SK-N-SH (cell line): ENCODE measurements at regions not wholly inside any gene's neighbourhood (a gene's known extent, or its start where the extent isn't known, plus 50 kb on each side); places are given as distances from the start of the nearest gene placed in this dataset.
A peak's percentile ranks its signal among the peaks of the same experiment; 100 is the strongest.

Experiments
- CTCF ChIA-PET: fragments of 300-600, 350-600 bp; formaldehyde crosslinking; extraction: SDS; loops from one replicate; lab custom pipeline; 2021; lab: Yijun Ruan, JAX
- POLR2A ChIA-PET: fragments of 350-600 bp; sonication (Branson Sonifier 250); formaldehyde crosslinking; extraction: SDS; loops from one replicate; lab custom pipeline; 2020; ENCODE audit warnings: antibody characterized with exemption, inconsistent platforms; lab: Yijun Ruan, JAX
- DNase-seq: peaks from one replicate; pipeline ENCODE4 v3.0.0; 2012
- H2AFZ ChIP-seq: fragments of 200-600 bp; sonication (generic); 2 replicates; pipeline ENCODE4 v1.8.1; 2016; ENCODE audit warnings: antibody characterized with exemption, mild to moderate bottlenecking, low read depth
- H3F3A ChIP-seq: fragments of 200-600 bp; sonication (generic); replicated peaks from 2 replicates; pipeline ENCODE3; 2016; ENCODE audit warnings: antibody characterized with exemption, mild to moderate bottlenecking; ENCODE audit not compliant: insufficient read depth
- H3K27ac ChIP-seq, 2 experiments: fragments of 200-500 bp in 1 of 2; fragments of 200-600 bp in 1 of 2; sonication (Bioruptor generic) in 1 of 2; sonication (generic), shearing (Covaris generic) in 1 of 2; 2 replicates each; pipeline versions ENCODE4 v1.5.1 to v1.6.1; 2014 to 2016; ENCODE audit warnings: low read depth in 2 of 2, inconsistent platforms in 1 of 2, low read length in 1 of 2, mild to moderate bottlenecking in 1 of 2, mixed read lengths in 1 of 2
- H3K27me3 ChIP-seq: fragments of 200-600 bp; sonication (generic), shearing (Covaris generic); 2 replicates; pipeline ENCODE4 v1.6.1; 2016; ENCODE audit warnings: mixed run types; ENCODE audit not compliant: insufficient read depth
- H3K36me3 ChIP-seq, 2 experiments: fragments of 200-500 bp in 1 of 2; fragments of 200-600 bp in 1 of 2; sonication (Bioruptor generic) in 1 of 2; sonication (generic) in 1 of 2; replicated peaks in 1 of 2; 2 replicates each; pipeline versions ENCODE3 to v1.5.1; 2014 to 2016; ENCODE audit warnings: low read length in 1 of 2, mild to moderate bottlenecking in 1 of 2; ENCODE audit not compliant: insufficient read depth in 2 of 2, control insufficient read depth in 1 of 2
- H3K4me1 ChIP-seq, 2 experiments: fragments of 200-500 bp in 1 of 2; fragments of 200-600 bp in 1 of 2; sonication (Bioruptor generic) in 1 of 2; sonication (generic), shearing (Covaris generic) in 1 of 2; 2 replicates each; pipeline versions ENCODE4 v1.5.1 to v1.6.1; 2014 to 2016; ENCODE audit warnings: low read depth in 1 of 2, low read length in 1 of 2, mixed run types in 1 of 2; ENCODE audit not compliant: insufficient read depth in 2 of 2, control insufficient read depth in 1 of 2
- H3K4me2 ChIP-seq: fragments of 200-600 bp; sonication (generic), shearing (Covaris generic); 2 replicates; pipeline ENCODE4 v1.6.1; 2017; ENCODE audit warnings: mixed run types
- H3K4me3 ChIP-seq, 2 experiments: fragments of 200-500 bp in 1 of 2; fragments of 200-600 bp in 1 of 2; sonication (Bioruptor generic) in 1 of 2; sonication (generic), shearing (Covaris generic) in 1 of 2; 2 replicates each; pipeline versions ENCODE4 v1.5.1 to v1.8.1; 2014 to 2016; ENCODE audit warnings: low read depth in 2 of 2, inconsistent platforms in 1 of 2, low read length in 1 of 2, mild to moderate bottlenecking in 1 of 2, mixed read lengths in 1 of 2, moderate library complexity in 1 of 2
- H3K79me2 ChIP-seq: fragments of 200-600 bp; sonication (generic); 2 replicates; pipeline ENCODE4 v1.8.1; 2017; ENCODE audit warnings: mild to moderate bottlenecking; ENCODE audit not compliant: insufficient read depth
- H3K9ac ChIP-seq: fragments of 200-600 bp; sonication (generic); 2 replicates; pipeline ENCODE4 v1.6.1; 2017; ENCODE audit warnings: mixed run types
- H3K9me2 ChIP-seq: fragments of 200-600 bp; sonication (generic); 2 replicates; pipeline ENCODE4 v1.6.1; 2017; ENCODE audit warnings: mixed run types
- H3K9me3 ChIP-seq: fragments of 200-600 bp; sonication (generic); 2 replicates; pipeline ENCODE4 v1.6.1; 2017; ENCODE audit warnings: mixed run types, mild to moderate bottlenecking, moderate library complexity
- H4K20me1 ChIP-seq: fragments of 200-600 bp; sonication (generic); 2 replicates; pipeline ENCODE4 v1.6.1; 2017; ENCODE audit warnings: mild to moderate bottlenecking, mixed run types; ENCODE audit not compliant: insufficient read depth
- CHD2 ChIP-seq: fragments of 150-350 bp; IDR thresholded peaks from 2 replicates; pipeline ENCODE4 v1.6.1; 2018; ENCODE audit warnings: low read length; ENCODE audit not compliant: partially characterized antibody
- ELF1 ChIP-seq: IDR thresholded peaks from 2 replicates; pipeline ENCODE4 v1.4.0; 2012
- EZH2phosphoT487 ChIP-seq: fragments of 200-600 bp; sonication (generic); IDR thresholded peaks from 2 replicates; pipeline ENCODE4 v1.6.1; 2017; ENCODE audit warnings: low read depth, mixed run types, mild to moderate bottlenecking, antibody characterized with exemption, moderate library complexity, borderline replicate concordance
- GATA2 ChIP-seq: sonication (generic); formaldehyde crosslinking; IDR thresholded peaks from 2 replicates; pipeline ENCODE4 v1.5.0; 2020; ENCODE audit warnings: mild to moderate bottlenecking, missing genetic modification reagents
- MEF2A ChIP-seq: IDR thresholded peaks from 2 replicates; pipeline ENCODE4 v1.4.0; 2012; ENCODE audit warnings: low read depth, borderline replicate concordance
- MXI1 ChIP-seq: IDR thresholded peaks from 2 replicates; pipeline ENCODE4 v1.6.1; 2012; ENCODE audit warnings: mild to moderate bottlenecking, low read depth, low read length, improper control_type of control experiment
- NFIC ChIP-seq: IDR thresholded peaks from 2 replicates; pipeline ENCODE4 v1.4.0; 2012; ENCODE audit warnings: borderline replicate concordance
- RCOR1 ChIP-seq: fragments of 150-350 bp; IDR thresholded peaks from 2 replicates; pipeline ENCODE4 v1.6.1; 2017; ENCODE audit warnings: antibody characterized with exemption, low read length
- SMC3 ChIP-seq: IDR thresholded peaks from 2 replicates; pipeline ENCODE4 v1.6.1; 2012; ENCODE audit warnings: low read depth, low read length, improper control_type of control experiment
- TAF1 ChIP-seq: IDR thresholded peaks from 2 replicates; pipeline ENCODE4 v1.6.1; 2012; ENCODE audit warnings: low read depth, mild to moderate bottlenecking, low read length, moderate library complexity, borderline replicate concordance
- TEAD4 ChIP-seq: IDR thresholded peaks from 2 replicates; pipeline ENCODE4 v1.4.0; 2012; ENCODE audit warnings: mild to moderate bottlenecking, borderline replicate concordance; ENCODE audit not compliant: insufficient read depth
- WGBS: methylation state at CpG from one replicate; pipeline ENCODE4 v1.1.6; 2017; ENCODE audit warnings: low lambda C conversion rate; 5-methylcytosine and 5-hydroxymethylcytosine counted together
- TF ChIP-seq, protein P1 (sequence below): IDR thresholded peaks from 2 replicates; pipeline ENCODE4; 2012
- TF ChIP-seq, protein P2 (sequence below): IDR thresholded peaks from 2 replicates; pipeline ENCODE4 v1.4.0; 2012; ENCODE audit warnings: low read depth, borderline replicate concordance
- TF ChIP-seq, protein P3 (sequence below): IDR thresholded peaks from 2 replicates; pipeline ENCODE4 v1.6.1; 2012; ENCODE audit warnings: mild to moderate bottlenecking, low read depth, low read length, moderate library complexity
- TF ChIP-seq, protein P4 (sequence below): fragments of 150-350 bp; IDR thresholded peaks from 2 replicates; pipeline ENCODE4 v1.6.1; 2017; ENCODE audit warnings: antibody characterized with exemption, low read length, low read depth, borderline replicate concordance

DNA sequence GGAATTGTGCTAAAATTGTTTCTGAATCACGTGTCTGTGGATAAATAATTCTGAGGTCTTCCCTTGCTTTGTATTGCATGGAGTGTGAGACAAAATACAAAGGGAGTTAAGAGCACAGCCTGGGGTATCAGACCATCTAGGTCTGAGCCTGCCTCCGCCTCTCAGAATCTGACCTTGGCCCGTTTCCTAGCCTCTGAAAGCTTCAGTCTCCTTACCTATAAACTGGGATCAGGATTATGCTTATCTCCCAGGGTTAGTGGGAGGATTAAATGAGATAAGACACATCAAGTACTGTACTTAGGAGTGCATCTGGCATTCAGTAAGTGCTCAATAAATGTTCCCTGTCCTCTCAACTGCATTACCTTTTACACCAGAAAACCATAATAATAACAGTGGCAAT is 140.6 kb upstream of the TENM3 start:
- H2AFZ ChIP-seq: no peak overlapping the region

DNA sequence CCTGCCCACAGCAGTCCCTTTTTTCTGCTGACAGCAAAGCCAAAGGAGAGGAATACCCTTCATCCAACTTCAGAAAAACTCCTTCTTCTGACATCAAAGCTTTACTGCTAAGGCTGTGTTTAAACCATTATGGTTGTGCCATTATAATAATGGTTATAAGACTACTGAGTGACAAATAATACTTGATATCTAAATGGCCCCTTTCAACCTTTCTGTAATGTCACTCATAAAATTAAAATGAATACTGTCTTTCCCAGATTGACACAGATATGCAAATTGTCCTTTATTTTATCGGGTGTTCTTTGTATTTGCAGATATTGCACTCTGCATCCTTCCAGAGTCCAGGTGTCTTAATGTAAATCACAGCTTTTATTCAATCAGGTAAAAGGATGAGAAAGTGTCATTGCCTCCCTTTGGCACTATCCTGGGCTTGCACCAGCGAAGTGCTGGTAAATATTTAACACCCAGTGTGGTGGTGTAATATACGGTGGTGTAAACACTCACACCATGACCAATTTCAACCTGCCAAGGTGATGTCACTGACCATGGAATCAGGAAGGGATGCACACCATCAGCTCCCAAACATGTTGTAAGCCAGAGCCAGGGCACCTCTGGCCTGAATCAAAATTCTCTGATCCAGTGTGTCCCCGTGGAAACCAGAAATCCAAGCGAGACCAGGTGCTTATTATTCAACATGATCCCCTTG is 139.4 kb upstream of the TENM3 start:
- Histone ChIP-seq H4K20me1 (no peaks in the 10 kb centered on the region), H3K4me2 (no peak overlapping the region), H3K36me3 (no peaks in the 10 kb centered on the region), H3K79me2 (no peaks in the 10 kb centered on the region), H3K4me1 (no peaks in the 10 kb centered on the region), H3K9me2 (no peaks in the 10 kb centered on the region), H3K27ac (no peak overlapping the region), H3K9me3 (no peaks in the 10 kb centered on the region), H3K27me3 (no peaks in the 10 kb centered on the region), H2AFZ (no peak overlapping the region), H3K9ac (no peak overlapping the region), H3K4me3 (no peak overlapping the region), H3F3A (no peaks in the 10 kb centered on the region)
- TF ChIP-seq, protein P1, sequence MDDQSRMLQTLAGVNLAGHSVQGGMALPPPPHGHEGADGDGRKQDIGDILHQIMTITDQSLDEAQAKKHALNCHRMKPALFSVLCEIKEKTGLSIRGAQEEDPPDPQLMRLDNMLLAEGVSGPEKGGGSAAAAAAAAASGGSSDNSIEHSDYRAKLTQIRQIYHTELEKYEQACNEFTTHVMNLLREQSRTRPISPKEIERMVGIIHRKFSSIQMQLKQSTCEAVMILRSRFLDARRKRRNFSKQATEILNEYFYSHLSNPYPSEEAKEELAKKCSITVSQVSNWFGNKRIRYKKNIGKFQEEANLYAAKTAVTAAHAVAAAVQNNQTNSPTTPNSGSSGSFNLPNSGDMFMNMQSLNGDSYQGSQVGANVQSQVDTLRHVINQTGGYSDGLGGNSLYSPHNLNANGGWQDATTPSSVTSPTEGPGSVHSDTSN: no peak
- TF ChIP-seq EZH2phosphoT487: no peak
- TF ChIP-seq ELF1: no peak
- no peak for TF ChIP-seq NFIC
- TF ChIP-seq, protein P2, sequence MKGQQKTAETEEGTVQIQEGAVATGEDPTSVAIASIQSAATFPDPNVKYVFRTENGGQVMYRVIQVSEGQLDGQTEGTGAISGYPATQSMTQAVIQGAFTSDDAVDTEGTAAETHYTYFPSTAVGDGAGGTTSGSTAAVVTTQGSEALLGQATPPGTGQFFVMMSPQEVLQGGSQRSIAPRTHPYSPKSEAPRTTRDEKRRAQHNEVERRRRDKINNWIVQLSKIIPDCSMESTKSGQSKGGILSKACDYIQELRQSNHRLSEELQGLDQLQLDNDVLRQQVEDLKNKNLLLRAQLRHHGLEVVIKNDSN: no peak
- no peak for TF ChIP-seq SMC3
- TF ChIP-seq, protein P3, sequence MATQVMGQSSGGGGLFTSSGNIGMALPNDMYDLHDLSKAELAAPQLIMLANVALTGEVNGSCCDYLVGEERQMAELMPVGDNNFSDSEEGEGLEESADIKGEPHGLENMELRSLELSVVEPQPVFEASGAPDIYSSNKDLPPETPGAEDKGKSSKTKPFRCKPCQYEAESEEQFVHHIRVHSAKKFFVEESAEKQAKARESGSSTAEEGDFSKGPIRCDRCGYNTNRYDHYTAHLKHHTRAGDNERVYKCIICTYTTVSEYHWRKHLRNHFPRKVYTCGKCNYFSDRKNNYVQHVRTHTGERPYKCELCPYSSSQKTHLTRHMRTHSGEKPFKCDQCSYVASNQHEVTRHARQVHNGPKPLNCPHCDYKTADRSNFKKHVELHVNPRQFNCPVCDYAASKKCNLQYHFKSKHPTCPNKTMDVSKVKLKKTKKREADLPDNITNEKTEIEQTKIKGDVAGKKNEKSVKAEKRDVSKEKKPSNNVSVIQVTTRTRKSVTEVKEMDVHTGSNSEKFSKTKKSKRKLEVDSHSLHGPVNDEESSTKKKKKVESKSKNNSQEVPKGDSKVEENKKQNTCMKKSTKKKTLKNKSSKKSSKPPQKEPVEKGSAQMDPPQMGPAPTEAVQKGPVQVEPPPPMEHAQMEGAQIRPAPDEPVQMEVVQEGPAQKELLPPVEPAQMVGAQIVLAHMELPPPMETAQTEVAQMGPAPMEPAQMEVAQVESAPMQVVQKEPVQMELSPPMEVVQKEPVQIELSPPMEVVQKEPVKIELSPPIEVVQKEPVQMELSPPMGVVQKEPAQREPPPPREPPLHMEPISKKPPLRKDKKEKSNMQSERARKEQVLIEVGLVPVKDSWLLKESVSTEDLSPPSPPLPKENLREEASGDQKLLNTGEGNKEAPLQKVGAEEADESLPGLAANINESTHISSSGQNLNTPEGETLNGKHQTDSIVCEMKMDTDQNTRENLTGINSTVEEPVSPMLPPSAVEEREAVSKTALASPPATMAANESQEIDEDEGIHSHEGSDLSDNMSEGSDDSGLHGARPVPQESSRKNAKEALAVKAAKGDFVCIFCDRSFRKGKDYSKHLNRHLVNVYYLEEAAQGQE: no peak
- no peak for TF ChIP-seq TEAD4
- no peak for TF ChIP-seq GATA2 (CRISPR knock-in tag)
- no peak for TF ChIP-seq MXI1
- TF ChIP-seq TAF1: no peak
- no peak for TF ChIP-seq MEF2A
- TF ChIP-seq, protein P4, sequence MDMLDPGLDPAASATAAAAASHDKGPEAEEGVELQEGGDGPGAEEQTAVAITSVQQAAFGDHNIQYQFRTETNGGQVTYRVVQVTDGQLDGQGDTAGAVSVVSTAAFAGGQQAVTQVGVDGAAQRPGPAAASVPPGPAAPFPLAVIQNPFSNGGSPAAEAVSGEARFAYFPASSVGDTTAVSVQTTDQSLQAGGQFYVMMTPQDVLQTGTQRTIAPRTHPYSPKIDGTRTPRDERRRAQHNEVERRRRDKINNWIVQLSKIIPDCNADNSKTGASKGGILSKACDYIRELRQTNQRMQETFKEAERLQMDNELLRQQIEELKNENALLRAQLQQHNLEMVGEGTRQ: no peak
- TF ChIP-seq CHD2: no peak
- WGBS: 61% methylated on average over 5 of the region's 5 CpGs
- POLR2A ChIA-PET: no interaction called here
- CTCF ChIA-PET: interaction anchor here (2.3 kb wide), 1 partner anchor 10 kb away, joined by 6 read pairs; no protein-coding TSS in a partner anchor
- DNase-seq: no peak

More for the DNA sequence above, 140.6 kb upstream of the TENM3 start:
- H3K27me3 ChIP-seq: no peaks in the 10 kb centered on the region
- no peaks in the 10 kb centered on the region for H3K9me2 ChIP-seq
- WGBS: 53% methylated on average over 3 of the region's 3 CpGs
- no peaks in the 10 kb centered on the region for H3K9me3 ChIP-seq
- TF ChIP-seq RCOR1 (no peak), GATA2 (CRISPR knock-in tag) (peak; percentile 39; the same call in 1 of the 2 replicates)
- TF ChIP-seq, all 33 proteins: peak for 1
- Histone ChIP-seq H3K4me1 (no peaks in the 10 kb centered on the region), H3F3A (no peaks in the 10 kb centered on the region), H3K9ac (no peak overlapping the region), H4K20me1 (no peaks in the 10 kb centered on the region), H3K79me2 (no peaks in the 10 kb centered on the region), H3K27ac (no peak overlapping the region), H3K4me3 (no peak overlapping the region), H3K36me3 (no peaks in the 10 kb centered on the region), H3K4me2 (no peak overlapping the region)
- no peak for DNase-seq
- ChIA-PET CTCF (interaction anchor here (0.8 to 2.3 kb wide), 2 partner anchors 9 to 822 kb away, joined by 4 to 6 read pairs; no protein-coding TSS in a partner anchor), POLR2A (no interaction called here)
